ENCODE measurements at regions not wholly inside any gene's neighbourhood (a gene's known extent, or its start where the extent isn't known, plus 50 kb on each side); places are given as distances from the start of the nearest gene placed in this dataset.
"Not testable (repeated sequence)": the region's sequence is repeated elsewhere in the genome, so short reads cannot be mapped to it uniquely, and the experiment has no call there.

DNA sequence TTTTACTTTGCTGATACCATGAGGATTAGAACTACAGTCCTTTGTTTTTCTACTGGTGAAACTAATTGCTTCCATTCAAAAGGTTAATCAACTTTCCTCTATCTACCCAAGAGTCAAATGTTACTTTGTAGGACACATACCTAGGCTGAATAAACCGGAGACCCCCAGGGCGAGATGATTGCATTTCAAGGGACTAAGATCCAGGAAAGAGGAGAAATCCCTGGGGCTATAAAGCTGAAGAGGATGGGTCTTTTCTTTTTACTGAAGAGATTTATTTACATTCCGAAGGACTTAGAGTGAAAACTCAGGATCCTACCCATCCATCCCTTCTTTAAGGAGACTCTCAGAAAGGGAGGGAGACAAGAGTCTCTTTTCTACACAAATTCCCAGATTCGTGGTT, 331.9 kb downstream of the CDH19 start:
- no peak for DNase-seq

- no peak for DNase-seq
Observed at GRCh38 chr18:66264130-66264529, 339.8 kb downstream of the CDH19 start.

DNA sequence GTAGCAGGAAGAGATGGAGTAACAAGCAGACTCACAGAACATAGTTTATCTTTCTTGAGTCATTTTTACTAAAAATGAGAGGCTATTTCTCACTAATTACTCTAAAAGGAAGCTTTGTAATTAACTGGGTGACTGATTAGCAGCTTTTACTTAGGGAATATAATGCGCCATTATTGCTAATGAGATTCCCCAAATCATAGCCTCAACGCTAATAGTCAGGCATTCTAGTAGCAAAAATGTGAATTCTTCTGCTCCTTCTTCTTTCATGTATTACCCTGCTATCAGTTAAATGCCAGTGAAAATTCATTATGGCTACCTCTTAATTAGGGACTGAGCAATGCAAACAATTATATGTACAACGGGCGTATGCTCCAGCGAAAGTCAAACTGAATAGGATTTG, 349.8 kb downstream of the CDH19 start:
- DNase-seq: no peak

GRCh38 chr18:66252703-66253102, 351.2 kb downstream of the CDH19 start:
- no peak for DNase-seq

- DNase-seq: no peak
Observed at GRCh38 chr18:66235206-66235605, 368.7 kb downstream of the CDH19 start.

- DNase-seq: no peak
Observed at GRCh38 chr18:66226782-66227181, 377.1 kb downstream of the CDH19 start.

GRCh38 chr18:66223317-66223716, 380.6 kb downstream of the CDH19 start:
- DNase-seq: not testable (repeated sequence)

DNA sequence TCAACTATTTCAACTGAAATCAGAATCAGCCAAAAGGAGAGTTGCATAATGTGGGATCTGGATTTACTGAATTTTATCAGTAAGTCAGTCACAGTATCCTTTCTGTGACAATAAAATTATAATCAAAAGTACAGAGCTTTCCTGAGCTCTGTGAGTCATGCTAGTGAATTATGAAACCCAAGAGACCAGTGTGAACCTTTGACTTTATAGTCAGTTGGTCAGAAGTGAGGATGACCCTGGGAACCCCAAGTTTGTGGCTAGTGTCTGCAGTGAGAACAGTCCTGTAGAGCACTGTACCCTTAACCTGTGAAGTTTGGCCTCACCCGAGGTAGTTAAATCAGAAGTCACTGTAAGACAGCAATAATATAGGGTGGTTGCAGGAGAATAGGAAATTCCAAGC, 381.7 kb downstream of the CDH19 start:
- DNase-seq: no peak

GRCh38 chr18:66219817-66220216, 384.1 kb downstream of the CDH19 start:
- no peak for DNase-seq

GRCh38 chr18:66211749-66212148, 392.1 kb downstream of the CDH19 start:
- peak; percentile 27 for DNase-seq

DNA sequence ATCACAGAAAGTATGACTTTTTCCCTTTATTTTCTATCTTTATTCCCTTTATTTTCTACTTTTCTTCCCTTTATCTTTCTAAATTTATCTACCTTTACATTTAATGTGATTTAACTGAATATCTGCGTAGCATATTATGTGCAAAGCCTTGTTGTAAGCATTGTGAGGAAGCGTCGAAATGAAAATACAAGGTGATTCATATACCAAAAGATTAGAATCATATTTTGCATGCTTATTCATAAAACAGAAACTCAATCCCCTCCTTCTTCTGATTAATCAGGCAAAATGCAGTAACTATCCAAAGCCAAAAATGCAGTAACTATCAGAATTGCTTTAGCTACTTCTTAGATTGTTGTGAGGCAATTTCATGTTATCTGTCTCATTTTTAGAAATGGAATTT, 393.0 kb downstream of the CDH19 start:
- no peak for DNase-seq

GRCh38 chr18:66209656-66210055, 394.2 kb downstream of the CDH19 start:
- DNase-seq: no peak

- no peak for DNase-seq
Observed at GRCh38 chr18:66196805-66197204, 407.1 kb downstream of the CDH19 start.

DNA sequence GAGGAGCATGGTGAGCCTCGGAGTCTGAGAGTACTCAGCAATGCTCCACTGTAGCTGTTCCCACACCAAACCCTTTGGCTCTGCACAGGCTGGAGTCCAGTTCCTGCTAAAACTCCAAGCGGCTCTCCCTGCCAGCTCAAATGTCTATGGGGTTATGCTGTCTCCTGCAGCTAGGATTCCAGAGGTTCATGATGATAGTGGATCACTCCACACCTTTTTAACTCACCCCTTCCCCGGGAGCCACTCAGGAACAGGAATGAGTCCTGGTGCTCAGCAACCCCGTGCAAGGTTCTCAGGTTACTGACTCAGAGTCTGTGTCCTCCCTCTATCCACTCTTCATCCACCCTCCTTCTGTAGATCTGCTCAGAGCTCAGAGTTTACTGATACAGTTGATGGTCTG, 410.0 kb downstream of the CDH19 start:
- DNase-seq: no peak

DNA sequence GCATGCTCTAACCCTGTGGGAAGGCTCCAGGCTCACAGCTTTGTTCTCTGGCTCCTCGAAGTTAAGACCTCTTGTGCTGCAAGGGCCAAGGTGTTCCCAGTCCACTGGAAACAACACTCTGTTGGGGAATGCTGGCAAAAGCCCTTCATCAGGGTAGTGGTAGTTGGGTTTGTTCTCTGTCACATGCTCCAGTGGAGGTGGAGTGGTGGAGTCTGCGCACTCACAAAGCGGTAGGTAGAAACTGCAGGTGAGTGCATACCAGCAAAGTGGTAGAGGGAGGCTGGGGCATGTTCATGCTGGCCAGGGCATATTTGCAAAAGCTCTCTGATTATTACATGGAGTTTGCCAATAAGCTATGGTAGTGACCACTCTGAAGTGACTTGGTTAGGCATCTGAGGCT, 410.5 kb downstream of the CDH19 start:
- DNase-seq: no peak

DNA sequence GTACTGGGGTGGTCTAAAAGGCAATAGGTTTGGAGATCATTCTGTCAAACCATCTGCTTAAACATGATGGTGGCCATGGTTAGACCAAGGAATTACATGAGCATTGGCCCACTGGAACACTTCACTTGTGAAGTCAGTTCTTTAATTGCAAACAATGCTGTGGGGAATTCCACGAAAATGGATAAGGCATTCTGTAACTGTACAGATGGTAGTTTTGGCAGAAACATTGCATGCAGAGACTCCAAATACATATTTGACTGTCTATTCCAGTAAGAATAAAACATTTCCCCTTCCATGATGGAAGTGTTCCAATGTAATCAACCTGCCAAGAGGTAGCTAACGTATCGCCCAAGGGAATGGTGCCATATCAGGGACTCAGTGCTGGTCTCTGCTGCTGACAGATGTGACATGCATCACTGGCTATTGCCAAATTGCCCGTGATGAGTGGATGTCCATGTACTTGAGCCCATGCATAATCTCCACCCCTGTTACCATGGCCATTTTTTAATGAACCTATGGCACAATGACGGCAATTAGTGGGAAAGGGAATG, 417.9 kb downstream of the CDH7 start:
- DNase-seq: no peak

GRCh38 chr18:66167829-66168684, 417.2 kb downstream of the CDH7 start:
- DNase-seq: no peak

GRCh38 chr18:66160007-66160406, 409.2 kb downstream of the CDH7 start:
- no peak for DNase-seq

GRCh38 chr18:66159451-66159850, 408.6 kb downstream of the CDH7 start:
- DNase-seq: no peak

- no peak for DNase-seq
Observed at GRCh38 chr18:66156946-66157687, 406.3 kb downstream of the CDH7 start.

GRCh38 chr18:66150650-66151049, 399.8 kb downstream of the CDH7 start:
- DNase-seq: no peak

DNA sequence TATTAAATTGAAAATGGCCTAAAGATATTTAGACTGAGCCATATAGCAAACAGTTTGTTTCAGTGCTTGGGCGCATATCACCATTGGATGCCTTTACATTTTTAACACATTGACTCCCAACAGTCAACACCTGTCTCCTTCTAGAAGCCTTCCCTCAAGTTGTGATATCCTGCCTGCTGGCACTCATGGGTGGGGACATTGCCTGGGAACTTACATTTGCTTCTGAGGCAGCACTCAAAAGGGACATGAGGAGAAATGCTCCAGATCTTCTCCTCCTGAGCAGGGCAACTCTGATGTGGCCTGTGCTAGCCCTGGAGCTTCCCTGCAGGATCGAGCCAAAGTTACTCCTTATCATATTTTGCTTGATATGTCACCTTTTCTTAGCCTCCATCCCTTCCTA, 392.2 kb downstream of the CDH7 start:
- DNase-seq: no peak

- no peak for DNase-seq
Observed at GRCh38 chr18:66141716-66142115, 390.9 kb downstream of the CDH7 start.

GRCh38 chr18:66138642-66139041, 387.8 kb downstream of the CDH7 start:
- DNase-seq: no peak

All from retina (tissue), 1 donor.